ENCODE measurements at regions not wholly inside any gene's neighbourhood (a gene's known extent, or its start where the extent isn't known, plus 50 kb on each side); places are given as distances from the start of the nearest gene placed in this dataset.

GRCh38 chr2:121877366-121877765, 121.9 kb downstream of the TSN start:
- no peak for TF ChIP-seq EZH2 (IDR thresholded peaks at IDR 0.05; ENCODE audit: borderline replicate concordance, insufficient read depth, low read depth, low read length, poor library complexity, severe bottlenecking)
- no peak for TF ChIP-seq CTCF (IDR thresholded peaks at IDR 0.05)
